ENCODE measurements at regions not wholly inside any gene's neighbourhood (a gene's known extent, or its start where the extent isn't known, plus 50 kb on each side); places are given as distances from the start of the nearest gene placed in this dataset.

GRCh38 chr7:39892361-39892760, 57.7 kb upstream of the CDK13 start:
- Histone ChIP-seq H3K4me1 (no peaks in the 10 kb centered on the region), H3K9me3 (no peaks in the 10 kb centered on the region), H3K27me3 (peaks cover 27% of the 10 kb centered on the region), H3K4me3 (ENCODE audit: low read depth, low read length) (no peak overlapping the region), H3K36me3 (no peaks in the 10 kb centered on the region)
- DNase-seq: no peak
- TF ChIP-seq CTCF (IDR thresholded peaks at IDR 0.05; ENCODE audit: low read depth, low read length): no peak

GRCh38 chr7:39894904-39895303, 55.2 kb upstream of the CDK13 start:
- no peak overlapping the region for H3K4me3 ChIP-seq (ENCODE audit: low read depth, low read length)

GRCh38 chr7:39896840-39897239, 53.2 kb upstream of the CDK13 start:
- TF ChIP-seq CTCF (IDR thresholded peaks at IDR 0.05; ENCODE audit: low read depth, low read length): no peak
- H3K4me3 ChIP-seq (ENCODE audit: low read depth, low read length): no peak overlapping the region

More at GRCh38 chr7:39894904-39895303, 55.2 kb upstream of the CDK13 start:
- H3K27me3 ChIP-seq: peaks cover 24% of the 10 kb centered on the region
- DNase-seq: no peak
- no peaks in the 10 kb centered on the region for H3K9me3 ChIP-seq
- no peaks in the 10 kb centered on the region for H3K4me1 ChIP-seq
- no peaks in the 10 kb centered on the region for H3K36me3 ChIP-seq
- TF ChIP-seq CTCF (IDR thresholded peaks at IDR 0.05; ENCODE audit: low read depth, low read length): no peak

GRCh38 chr7:39898867-39899266, 51.2 kb upstream of the CDK13 start:
- no peak for TF ChIP-seq CTCF (IDR thresholded peaks at IDR 0.05; ENCODE audit: low read depth, low read length)
- no peak for DNase-seq
- Histone ChIP-seq H3K27me3 (peaks cover 5% of the 10 kb centered on the region), H3K4me3 (ENCODE audit: low read depth, low read length) (no peak overlapping the region), H3K36me3 (no peaks in the 10 kb centered on the region), H3K9me3 (no peaks in the 10 kb centered on the region), H3K4me1 (no peaks in the 10 kb centered on the region)

More at GRCh38 chr7:39896840-39897239, 53.2 kb upstream of the CDK13 start:
- no peak for DNase-seq
- Histone ChIP-seq H3K9me3 (no peaks in the 10 kb centered on the region), H3K36me3 (no peaks in the 10 kb centered on the region), H3K4me1 (no peaks in the 10 kb centered on the region), H3K27me3 (peaks cover 12% of the 10 kb centered on the region)
